ENCODE measurements at regions not wholly inside any gene's neighbourhood (a gene's known extent, or its start where the extent isn't known, plus 50 kb on each side); places are given as distances from the start of the nearest gene placed in this dataset.

DNA sequence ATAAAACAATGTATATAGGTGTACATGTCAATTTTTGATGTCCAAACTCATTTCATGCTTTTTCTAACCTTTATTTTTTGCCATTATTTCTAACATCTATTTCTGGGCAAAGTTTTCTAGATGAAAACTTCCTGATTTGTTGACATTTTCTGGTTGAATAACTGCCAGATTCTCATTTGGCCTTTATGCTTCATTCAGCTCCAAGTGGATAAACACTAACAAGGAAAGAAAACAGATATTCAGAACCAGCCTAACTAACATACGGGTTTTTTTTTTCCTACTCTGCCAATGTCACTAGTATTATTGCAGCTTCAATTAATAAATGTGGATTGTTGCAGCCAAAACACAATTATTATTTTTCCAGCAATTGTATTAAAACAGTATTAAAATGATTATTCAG is 50.9 kb upstream of the RAP1GDS1 start:
- no peak overlapping the region for H3K4me3 Mint-ChIP-seq
- H3K36me3 Mint-ChIP-seq: no peaks in the 10 kb centered on the region
- no peak overlapping the region for H3K27ac Mint-ChIP-seq
- H3K4me1 Mint-ChIP-seq: no peaks in the 10 kb centered on the region
- no peaks in the 10 kb centered on the region for H3K9me3 Mint-ChIP-seq
- H3K27me3 Mint-ChIP-seq: peaks cover 1% of the 10 kb centered on the region

DNA sequence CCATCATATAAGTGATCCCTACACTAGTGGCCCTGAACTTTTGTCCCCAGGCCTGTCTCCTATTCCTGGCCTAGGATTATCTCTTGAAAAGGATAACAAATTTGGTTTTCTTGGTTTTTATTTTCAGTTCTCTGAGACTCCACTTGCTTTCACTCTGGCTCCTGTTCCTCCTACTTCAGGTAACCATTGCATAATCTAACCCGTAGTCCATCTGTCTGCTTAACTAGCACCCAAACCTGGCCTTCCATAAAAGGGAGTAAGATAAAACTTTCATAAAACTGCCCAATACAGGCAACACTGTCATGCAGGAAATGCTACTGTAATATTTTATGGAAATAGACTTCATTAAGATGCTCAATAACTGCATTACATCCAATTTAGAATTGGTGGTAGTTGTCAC is 52.1 kb upstream of the RAP1GDS1 start:
- no peaks in the 10 kb centered on the region for H3K36me3 Mint-ChIP-seq
- H3K4me1 Mint-ChIP-seq: no peaks in the 10 kb centered on the region
- H3K4me3 Mint-ChIP-seq: no peak overlapping the region

GRCh38 chr4:98204236-98204553 is 57.0 kb upstream of the RAP1GDS1 start:
- H3K4me3 Mint-ChIP-seq: no peak overlapping the region
- H3K27ac Mint-ChIP-seq: no peak overlapping the region
- no peaks in the 10 kb centered on the region for H3K27me3 Mint-ChIP-seq
- peaks cover 10% of the 10 kb centered on the region for H3K4me1 Mint-ChIP-seq
- H3K36me3 Mint-ChIP-seq: peaks cover 3% of the 10 kb centered on the region
- peaks cover 3% of the 10 kb centered on the region for H3K9me3 Mint-ChIP-seq

More for the DNA sequence above, 52.1 kb upstream of the RAP1GDS1 start:
- Mint-ChIP-seq H3K27me3 (no peaks in the 10 kb centered on the region), H3K9me3 (no peaks in the 10 kb centered on the region), H3K27ac (no peak overlapping the region)

GRCh38 chr4:98203332-98204235 is 57.6 kb upstream of the RAP1GDS1 start:
- H3K9me3 Mint-ChIP-seq: peaks cover 3% of the 10 kb centered on the region
- H3K4me1 Mint-ChIP-seq: peaks cover 10% of the 10 kb centered on the region
- H3K27ac Mint-ChIP-seq: no peak overlapping the region
- peak overlapping the region; percentile 11 for H3K4me3 Mint-ChIP-seq
- no peaks in the 10 kb centered on the region for H3K27me3 Mint-ChIP-seq
- H3K36me3 Mint-ChIP-seq: peaks cover 3% of the 10 kb centered on the region

GRCh38 chr4:98202907-98203306 is 58.3 kb upstream of the RAP1GDS1 start:
- peaks cover 3% of the 10 kb centered on the region for H3K36me3 Mint-ChIP-seq
- H3K4me3 Mint-ChIP-seq: no peak overlapping the region
- peaks cover 10% of the 10 kb centered on the region for H3K4me1 Mint-ChIP-seq
- no peaks in the 10 kb centered on the region for H3K27me3 Mint-ChIP-seq
- H3K27ac Mint-ChIP-seq: no peak overlapping the region
- peaks cover 3% of the 10 kb centered on the region for H3K9me3 Mint-ChIP-seq

- Mint-ChIP-seq H3K27me3 (peaks cover 6% of the 10 kb centered on the region), H3K4me1 (peaks cover 10% of the 10 kb centered on the region), H3K4me3 (no peak overlapping the region), H3K27ac (no peak overlapping the region), H3K36me3 (peaks cover 7% of the 10 kb centered on the region), H3K9me3 (peaks cover 24% of the 10 kb centered on the region)
These were observed 56.0 kb upstream of the STPG2 start for GRCh38 chr4:98199247-98199646.

- H3K36me3 Mint-ChIP-seq: peaks cover 9% of the 10 kb centered on the region
- H3K27me3 Mint-ChIP-seq: peaks cover 11% of the 10 kb centered on the region
- no peak overlapping the region for H3K4me3 Mint-ChIP-seq
- no peaks in the 10 kb centered on the region for H3K4me1 Mint-ChIP-seq
- H3K9me3 Mint-ChIP-seq: peaks cover 30% of the 10 kb centered on the region
- H3K27ac Mint-ChIP-seq: no peak overlapping the region
These were observed 51.7 kb upstream of the STPG2 start for GRCh38 chr4:98195005-98195404.

GRCh38 chr4:98193459-98194105 is 50.3 kb upstream of the STPG2 start:
- Mint-ChIP-seq H3K4me1 (no peaks in the 10 kb centered on the region), H3K4me3 (no peak overlapping the region)

More at GRCh38 chr4:98193459-98194105, 50.3 kb upstream of the STPG2 start:
- Mint-ChIP-seq H3K36me3 (peaks cover 9% of the 10 kb centered on the region), H3K27ac (no peak overlapping the region), H3K27me3 (peaks cover 13% of the 10 kb centered on the region), H3K9me3 (peaks cover 30% of the 10 kb centered on the region)

All from activated naive CD4-positive, alpha-beta T cell treated with anti-CD3 and anti-CD28 coated beads, Interleukin-2, amount 50 U/mL, for 24 hours (primary cell).